H1 (cell line): ENCODE measurements at regions not wholly inside any gene's neighbourhood (a gene's known extent, or its start where the extent isn't known, plus 50 kb on each side); places are given as distances from the start of the nearest gene placed in this dataset.

Experiments
- BACH1 ChIP-seq: IDR thresholded peaks from 2 replicates; pipeline ENCODE4 v1.6.1; 2012; ENCODE audit warnings: low read length, improper control_type of control experiment
- CREB1 ChIP-seq: IDR thresholded peaks from 2 replicates; pipeline ENCODE4 v1.6.1; 2012; ENCODE audit warnings: inconsistent platforms
- TAF1 ChIP-seq: IDR thresholded peaks from 2 replicates; pipeline ENCODE4 v1.6.1; 2011; ENCODE audit warnings: mild to moderate bottlenecking, low read depth, low read length
- TF ChIP-seq, protein P1 (sequence below): fragments of 300-600 bp; sonication (generic); IDR thresholded peaks from 2 replicates; pipeline ENCODE4 v1.7.1; 2012; ENCODE audit warnings: low read length, moderate library complexity, mild to moderate bottlenecking, inconsistent platforms; ENCODE audit not compliant: insufficient replicate concordance

DNA sequence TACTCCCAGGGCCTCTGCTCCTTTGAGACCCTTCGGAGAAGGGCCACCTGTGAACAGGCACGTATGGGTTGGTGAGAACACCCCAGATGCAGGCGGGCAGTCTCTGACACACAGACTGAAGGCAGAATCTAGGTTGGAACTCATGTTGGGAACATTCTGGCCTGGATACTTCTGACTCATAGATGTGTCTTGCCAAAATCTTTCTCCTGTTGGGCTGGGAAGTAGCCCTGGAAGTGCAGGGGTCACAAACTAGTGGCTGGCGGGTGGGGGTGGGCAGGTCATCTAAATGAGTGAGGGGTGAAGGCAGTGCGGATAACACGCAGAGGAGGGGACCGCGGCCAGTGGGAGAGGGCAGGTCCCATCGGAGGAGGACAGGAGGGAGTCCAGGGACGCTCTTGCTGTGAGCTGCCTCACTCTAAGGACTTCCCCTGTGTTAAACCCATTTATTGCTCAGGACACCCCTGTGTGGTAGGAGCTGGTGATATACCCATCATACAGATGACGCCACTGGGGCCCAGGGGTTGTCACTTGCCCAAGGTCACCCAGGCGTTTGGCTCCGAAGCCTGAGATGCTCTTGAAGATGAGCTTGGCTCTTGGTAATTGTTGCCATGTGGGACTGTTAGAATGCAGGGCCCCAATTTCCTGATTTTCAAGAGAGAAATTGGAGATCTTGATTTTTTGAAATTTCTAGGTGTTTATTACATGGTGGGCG, 181.0 kb downstream of the PTPRU start (continued):
- TF ChIP-seq, protein P1, sequence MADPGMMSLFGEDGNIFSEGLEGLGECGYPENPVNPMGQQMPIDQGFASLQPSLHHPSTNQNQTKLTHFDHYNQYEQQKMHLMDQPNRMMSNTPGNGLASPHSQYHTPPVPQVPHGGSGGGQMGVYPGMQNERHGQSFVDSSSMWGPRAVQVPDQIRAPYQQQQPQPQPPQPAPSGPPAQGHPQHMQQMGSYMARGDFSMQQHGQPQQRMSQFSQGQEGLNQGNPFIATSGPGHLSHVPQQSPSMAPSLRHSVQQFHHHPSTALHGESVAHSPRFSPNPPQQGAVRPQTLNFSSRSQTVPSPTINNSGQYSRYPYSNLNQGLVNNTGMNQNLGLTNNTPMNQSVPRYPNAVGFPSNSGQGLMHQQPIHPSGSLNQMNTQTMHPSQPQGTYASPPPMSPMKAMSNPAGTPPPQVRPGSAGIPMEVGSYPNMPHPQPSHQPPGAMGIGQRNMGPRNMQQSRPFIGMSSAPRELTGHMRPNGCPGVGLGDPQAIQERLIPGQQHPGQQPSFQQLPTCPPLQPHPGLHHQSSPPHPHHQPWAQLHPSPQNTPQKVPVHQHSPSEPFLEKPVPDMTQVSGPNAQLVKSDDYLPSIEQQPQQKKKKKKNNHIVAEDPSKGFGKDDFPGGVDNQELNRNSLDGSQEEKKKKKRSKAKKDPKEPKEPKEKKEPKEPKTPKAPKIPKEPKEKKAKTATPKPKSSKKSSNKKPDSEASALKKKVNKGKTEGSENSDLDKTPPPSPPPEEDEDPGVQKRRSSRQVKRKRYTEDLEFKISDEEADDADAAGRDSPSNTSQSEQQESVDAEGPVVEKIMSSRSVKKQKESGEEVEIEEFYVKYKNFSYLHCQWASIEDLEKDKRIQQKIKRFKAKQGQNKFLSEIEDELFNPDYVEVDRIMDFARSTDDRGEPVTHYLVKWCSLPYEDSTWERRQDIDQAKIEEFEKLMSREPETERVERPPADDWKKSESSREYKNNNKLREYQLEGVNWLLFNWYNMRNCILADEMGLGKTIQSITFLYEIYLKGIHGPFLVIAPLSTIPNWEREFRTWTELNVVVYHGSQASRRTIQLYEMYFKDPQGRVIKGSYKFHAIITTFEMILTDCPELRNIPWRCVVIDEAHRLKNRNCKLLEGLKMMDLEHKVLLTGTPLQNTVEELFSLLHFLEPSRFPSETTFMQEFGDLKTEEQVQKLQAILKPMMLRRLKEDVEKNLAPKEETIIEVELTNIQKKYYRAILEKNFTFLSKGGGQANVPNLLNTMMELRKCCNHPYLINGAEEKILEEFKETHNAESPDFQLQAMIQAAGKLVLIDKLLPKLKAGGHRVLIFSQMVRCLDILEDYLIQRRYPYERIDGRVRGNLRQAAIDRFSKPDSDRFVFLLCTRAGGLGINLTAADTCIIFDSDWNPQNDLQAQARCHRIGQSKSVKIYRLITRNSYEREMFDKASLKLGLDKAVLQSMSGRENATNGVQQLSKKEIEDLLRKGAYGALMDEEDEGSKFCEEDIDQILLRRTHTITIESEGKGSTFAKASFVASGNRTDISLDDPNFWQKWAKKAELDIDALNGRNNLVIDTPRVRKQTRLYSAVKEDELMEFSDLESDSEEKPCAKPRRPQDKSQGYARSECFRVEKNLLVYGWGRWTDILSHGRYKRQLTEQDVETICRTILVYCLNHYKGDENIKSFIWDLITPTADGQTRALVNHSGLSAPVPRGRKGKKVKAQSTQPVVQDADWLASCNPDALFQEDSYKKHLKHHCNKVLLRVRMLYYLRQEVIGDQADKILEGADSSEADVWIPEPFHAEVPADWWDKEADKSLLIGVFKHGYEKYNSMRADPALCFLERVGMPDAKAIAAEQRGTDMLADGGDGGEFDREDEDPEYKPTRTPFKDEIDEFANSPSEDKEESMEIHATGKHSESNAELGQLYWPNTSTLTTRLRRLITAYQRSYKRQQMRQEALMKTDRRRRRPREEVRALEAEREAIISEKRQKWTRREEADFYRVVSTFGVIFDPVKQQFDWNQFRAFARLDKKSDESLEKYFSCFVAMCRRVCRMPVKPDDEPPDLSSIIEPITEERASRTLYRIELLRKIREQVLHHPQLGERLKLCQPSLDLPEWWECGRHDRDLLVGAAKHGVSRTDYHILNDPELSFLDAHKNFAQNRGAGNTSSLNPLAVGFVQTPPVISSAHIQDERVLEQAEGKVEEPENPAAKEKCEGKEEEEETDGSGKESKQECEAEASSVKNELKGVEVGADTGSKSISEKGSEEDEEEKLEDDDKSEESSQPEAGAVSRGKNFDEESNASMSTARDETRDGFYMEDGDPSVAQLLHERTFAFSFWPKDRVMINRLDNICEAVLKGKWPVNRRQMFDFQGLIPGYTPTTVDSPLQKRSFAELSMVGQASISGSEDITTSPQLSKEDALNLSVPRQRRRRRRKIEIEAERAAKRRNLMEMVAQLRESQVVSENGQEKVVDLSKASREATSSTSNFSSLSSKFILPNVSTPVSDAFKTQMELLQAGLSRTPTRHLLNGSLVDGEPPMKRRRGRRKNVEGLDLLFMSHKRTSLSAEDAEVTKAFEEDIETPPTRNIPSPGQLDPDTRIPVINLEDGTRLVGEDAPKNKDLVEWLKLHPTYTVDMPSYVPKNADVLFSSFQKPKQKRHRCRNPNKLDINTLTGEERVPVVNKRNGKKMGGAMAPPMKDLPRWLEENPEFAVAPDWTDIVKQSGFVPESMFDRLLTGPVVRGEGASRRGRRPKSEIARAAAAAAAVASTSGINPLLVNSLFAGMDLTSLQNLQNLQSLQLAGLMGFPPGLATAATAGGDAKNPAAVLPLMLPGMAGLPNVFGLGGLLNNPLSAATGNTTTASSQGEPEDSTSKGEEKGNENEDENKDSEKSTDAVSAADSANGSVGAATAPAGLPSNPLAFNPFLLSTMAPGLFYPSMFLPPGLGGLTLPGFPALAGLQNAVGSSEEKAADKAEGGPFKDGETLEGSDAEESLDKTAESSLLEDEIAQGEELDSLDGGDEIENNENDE: no peak
- TF ChIP-seq BACH1 (no peak), TAF1 (no peak), CREB1 (no peak)
